IPS DF 4.7 (cell line): ENCODE measurements at regions not wholly inside any gene's neighbourhood (a gene's known extent, or its start where the extent isn't known, plus 50 kb on each side); places are given as distances from the start of the nearest gene placed in this dataset.

Experiments
- DNase-seq: peaks from one replicate; pipeline ENCODE4 v3.0.0-alpha.2; 2013; ENCODE audit warnings: low spot score; ENCODE audit errors: extremely low read depth

DNA sequence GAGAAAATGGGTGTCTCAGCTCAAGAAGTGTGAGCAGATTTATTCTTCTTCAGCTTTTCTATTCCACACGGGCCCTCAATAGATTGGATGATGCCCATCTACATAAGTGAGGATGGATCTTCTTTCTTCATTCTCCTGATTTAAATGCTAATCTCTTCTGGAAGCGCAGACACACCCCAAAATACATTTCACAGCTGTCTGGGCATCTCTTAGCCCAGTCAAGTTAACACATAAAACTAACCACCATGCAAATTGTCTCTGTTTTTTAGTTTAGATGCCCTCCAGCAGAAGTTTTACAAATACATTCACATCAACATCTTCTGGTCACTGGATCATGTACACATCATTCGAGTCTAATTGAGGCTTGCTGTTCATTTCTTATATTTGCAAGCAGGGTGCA lies 249.0 kb upstream of the VCX3A start:
- no peak for DNase-seq

DNA sequence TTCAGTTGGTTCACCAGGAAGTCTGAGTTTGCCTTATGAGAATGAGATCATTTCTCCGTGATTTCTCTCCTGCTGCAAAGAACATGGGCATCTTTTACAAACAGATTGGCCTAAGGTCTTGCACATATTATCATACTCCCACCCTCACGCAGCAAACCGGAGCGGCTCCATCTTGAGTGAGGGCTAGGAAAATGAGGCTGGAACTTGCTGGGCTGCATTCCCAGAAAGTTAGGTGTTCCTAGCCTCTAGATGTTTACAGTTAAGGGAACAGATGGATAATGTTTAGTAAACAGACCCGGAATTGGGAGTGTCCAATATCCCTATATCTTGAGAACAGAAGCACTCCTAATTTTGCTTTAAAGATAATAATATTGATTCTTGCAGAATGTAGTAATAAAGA lies 247.9 kb upstream of the VCX3A start:
- DNase-seq, result no peak

DNA sequence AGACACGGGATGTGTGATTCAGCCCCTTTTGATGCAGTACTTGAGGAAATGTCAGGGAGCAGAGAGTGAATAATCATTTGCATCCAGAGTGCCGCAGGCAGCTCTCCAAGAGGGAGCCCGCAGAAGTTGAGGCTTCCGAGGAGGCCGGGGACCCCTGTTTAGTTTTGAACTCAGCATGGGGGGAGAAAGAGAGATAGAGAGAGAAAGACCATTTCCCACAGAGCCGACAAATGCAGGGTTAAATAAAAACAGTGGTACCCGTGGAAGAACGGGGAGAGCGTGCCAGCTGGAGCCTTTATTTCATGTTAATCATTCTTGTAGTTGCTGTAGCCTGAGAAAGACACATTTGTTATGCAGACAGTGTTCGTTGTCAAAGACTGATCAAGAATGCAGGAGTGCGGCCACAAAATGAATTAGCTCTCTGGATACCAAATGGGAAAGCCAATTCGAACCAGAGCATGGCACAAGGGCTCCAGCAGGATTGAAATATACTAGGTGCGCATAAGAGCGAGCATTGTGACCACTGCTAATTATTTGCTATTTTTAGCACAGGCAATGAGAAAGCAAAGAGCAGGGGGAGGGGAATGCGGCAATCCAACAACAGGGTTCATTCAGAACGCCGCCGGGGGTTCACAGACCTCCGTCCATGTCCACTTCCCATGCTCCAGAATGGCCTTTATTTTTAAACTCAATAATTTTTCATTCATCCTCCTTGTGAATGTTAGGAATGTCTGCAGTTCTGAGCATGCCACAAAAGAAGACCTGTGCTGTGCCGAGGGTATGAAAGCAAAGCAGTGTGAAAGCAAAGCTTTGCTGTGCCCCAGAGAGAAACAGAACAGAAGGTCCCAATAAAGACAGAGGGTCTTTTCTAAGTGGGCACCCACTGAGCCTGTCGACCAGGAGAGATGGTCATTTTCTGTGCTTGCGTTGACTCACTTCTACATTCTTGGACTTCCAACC lies 243.9 kb upstream of the VCX3A start:
- DNase-seq, result no peak

DNA sequence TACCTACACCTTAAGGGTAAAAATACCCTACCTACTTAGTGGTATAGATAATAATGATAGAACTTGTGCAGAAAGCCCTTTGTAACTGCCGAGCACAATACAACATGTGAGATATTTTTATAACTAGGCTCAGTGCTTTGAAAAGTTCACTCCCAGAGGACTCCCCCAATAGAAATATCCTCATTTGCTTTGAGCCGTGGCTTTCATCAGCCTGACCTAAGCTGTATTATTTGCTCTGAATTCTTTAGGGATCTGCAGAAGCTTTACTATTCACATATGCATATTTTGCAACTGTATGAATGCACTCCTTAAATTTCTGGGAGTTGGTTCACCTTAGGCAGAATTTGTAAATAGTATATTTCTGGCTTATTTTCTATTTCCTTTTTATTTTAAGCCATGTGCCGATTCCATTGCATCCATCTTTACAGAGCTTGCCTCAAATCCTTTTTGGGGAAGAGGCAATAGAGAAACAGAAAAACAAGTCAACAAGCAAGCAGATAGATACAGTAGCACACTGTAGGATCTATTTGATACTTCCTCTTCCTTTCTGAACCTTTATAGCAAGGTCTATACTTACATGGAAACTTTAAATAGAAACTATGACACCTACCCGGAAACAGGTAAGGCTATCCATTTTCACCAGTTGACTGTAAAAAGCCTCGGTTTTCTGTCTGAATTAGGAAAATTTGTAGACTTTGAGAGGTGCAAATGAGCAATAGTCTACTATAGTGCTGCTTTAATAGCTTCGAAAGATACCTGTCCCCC lies 242.5 kb upstream of the VCX3A start:
- DNase-seq, result no peak

DNA sequence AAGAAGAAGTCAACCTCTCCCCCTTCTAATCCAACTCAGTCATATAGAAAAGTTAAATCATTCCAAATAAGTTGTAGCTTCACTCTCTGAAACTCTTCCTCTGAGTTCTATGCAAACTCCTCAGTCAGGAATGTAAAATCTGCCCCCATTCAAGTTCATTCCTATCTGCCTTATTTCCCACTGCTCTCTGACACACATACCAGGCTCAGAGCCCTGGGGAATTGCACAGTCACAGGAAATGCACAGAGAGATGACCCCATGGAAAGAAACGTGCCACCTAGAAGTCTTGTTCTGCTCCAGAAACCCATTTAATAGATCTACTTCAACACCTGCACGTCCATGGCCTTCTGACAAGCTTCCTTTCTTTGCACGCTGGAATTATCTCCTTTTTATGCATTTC lies 236.0 kb upstream of the VCX3A start:
- no peak for DNase-seq

DNA sequence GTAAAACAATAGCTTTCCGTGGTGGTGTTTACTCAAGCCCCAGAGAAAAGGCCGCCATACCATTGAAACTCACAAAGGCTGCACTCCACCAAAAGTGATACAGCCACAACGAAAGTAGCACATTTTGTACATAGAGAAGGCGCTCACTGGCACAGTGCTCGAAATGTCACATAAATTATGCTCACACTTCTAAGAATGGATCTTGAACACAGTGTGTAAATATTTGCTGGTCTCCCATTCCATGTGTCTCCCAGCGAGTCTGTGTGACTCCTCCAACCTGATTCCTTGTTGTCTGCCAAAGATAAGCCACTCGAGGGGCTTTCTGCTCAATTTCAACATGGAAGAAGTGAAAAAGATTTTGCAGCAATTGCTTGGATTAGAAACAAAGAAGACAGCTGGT lies 234.0 kb upstream of the VCX3A start:
- DNase-seq, result no peak

DNA sequence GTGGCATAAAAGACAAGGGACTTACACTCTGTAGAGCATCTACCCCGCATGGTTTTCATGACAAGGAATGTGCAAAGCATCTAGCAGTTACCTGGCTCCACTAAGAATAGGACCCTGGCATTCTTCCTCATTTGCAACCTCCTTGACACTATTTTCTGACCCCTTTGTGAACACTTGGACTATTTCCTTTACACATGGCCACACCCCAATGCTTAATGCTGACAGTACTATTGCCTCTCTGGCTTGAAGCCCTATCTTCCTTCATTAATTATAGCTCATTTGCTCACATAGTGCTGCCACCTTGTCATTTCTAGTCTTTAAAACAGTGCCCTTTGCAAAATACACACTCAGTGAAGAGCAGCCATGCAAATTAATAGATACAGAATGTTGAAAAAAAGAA lies 226.3 kb upstream of the VCX3A start:
- no peak for DNase-seq

DNA sequence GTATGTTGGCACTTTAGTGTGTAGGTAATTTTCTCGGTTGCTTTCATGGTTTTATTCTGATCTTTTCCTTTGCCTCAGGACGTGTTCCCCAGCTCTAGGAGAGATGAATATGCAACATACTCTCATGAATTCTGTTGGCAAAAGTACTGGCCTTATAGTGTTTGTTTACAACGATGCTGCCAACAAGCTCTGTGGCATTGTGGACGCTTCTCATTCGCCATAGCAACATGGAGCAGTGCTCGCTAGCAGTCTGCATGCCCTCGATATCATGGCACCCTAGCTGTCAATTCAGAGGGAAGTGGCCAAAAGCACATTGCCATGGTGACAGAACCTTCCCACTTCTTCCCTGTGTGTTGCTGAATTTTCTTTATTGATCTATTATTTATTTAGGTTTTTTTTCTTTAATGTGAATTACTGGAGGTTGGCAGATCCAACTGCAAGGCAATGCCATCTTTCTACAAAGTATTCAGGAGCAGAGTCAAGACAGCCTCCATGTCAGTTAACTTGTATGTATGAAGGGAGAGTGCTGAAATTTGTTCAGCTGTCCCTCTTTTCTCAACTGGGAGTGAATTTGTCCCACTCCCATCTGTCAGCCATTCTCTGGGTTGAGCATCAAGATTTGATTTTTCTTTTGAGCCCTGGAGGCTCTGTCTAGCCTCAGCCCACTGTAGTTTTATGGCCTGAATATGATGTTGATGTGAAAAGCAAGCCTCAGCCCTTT lies 224.9 kb upstream of the VCX3A start:
- DNase-seq, result no peak

DNA sequence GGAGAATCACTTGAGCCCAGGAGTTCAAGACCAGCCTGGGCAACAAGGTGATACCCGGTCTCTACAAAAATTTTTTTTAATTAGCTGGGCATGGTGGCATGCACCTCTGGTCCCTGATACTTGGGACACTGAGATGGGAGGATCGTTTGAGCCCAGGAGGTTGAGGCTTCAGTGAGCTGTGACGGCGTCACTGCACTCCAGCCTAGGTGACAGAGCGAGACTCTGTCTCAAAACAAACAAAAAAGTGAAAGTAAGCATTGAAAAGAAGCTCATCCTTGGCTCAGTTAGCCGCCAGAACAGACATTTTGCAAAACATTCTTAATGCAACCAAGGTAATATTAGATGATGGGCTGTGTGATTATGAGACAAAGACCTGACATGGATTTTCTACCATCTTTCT lies 223.3 kb upstream of the VCX3A start:
- no peak for DNase-seq

DNA sequence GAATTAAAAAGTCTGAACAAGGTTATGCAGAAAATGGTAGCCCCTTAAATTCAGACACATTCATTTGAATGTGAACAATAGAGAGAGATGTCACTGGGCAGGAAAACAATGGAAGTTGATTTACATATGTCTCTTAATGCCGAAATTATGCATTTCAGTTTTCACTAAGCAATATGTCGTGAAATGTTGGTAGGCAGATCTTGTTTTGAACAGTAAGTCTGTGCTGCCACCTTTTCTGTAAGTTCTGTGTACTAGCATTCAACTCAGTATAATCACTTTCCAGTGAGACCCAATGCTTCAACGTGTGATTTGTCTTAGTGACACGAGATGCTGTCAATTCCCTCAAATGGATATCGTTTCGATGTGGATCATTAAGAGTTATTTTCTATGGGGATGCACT lies 222.7 kb upstream of the VCX3A start:
- no peak for DNase-seq

DNA sequence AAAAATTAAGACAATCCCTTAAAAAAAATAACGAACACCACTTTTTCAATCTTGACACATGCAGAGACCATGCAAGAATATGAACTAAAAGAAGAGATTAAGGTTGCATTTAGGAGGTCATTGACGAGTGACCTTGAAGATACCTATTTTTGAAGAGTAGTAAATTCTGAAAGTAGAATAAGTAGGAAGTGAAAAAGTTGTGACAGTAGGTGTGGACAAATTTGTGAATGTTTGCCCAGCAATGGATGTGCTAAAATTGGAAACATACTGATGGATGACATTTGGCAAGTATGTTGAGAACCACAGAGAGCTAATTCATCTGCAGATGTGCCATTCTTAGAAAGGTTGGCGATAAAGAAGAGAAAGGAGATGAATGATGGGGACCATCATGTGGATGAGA lies 213.7 kb upstream of the VCX3A start:
- no peak for DNase-seq

DNA sequence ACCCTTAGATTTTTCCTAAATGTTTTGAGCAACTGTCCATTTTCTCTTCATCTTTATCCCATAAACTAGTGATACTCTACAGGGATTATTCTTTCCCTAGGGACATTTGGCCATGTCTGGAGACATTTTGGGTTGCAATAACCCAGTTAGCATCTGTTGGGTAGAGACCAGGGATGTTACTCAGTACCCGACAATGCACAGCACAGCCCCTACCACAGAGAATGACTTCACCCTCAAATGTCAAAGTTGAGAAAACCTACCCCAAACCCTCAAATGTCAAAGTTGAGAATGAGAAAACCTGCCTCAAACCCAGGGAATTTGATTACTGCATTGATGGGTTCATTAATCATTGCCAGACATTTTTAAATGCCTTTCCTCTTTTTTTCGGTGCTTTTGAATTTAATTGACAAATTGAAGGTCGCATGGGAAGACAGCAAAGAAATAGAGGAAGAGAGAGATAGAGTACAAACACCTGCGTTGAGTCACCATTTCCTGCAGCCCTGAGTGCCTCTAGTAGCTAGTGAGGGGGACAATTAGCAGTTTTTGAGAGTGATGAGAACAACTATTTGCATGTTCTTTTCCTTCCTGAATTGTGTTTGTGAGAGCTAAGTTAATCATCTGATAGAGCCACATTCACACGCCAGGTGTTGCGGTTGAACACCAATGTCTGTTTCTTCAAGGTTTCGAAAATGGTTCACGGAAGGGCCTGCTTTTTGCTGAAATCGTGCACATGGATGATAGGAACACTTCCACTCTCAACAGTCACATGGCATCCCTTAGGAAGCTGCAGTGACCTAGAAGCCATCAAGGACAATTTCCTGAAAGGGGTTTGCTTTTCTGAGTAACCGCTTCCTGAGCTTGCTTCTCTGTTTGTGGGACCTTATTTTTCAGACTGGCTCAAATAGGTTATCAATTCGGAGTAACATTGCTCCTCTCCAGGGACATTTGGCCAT lies 203.9 kb upstream of the VCX3A start:
- no peak for DNase-seq

DNA sequence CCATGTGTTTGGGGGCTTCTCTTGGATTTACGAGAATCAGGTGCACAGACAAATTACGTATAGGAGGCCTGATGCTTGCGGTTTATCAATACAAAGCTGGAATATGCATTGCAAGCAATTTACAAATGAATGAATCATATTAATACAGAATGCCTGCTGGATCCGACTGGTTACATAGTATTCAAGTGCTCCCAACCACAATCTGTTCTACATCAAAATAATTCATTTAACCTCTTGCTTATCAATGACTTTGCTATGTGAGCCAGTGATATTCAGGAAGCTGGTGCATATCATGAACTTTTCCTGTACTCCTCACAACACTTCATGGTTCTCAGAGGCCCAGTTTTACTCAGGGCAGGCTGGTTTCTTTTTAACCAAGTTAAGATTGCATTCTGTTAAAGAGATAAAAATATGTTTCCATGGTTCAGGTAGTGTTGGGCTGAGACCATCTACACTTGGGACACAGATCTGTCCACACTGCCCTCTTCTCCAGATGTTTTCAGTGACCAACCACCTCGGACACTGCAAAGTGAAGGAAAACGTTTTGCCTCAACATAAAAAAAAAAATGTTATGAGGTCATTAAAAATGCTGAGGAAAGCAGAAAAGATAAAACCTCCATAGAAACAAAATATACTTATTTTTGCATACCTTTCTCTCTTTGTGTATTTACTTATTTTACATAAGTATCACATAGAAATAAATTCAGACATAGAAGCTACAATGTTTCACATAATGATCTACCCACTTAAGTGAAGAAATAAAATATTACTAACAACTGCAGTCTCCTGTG lies 200.1 kb upstream of the VCX3A start:
- no peak for DNase-seq

DNA sequence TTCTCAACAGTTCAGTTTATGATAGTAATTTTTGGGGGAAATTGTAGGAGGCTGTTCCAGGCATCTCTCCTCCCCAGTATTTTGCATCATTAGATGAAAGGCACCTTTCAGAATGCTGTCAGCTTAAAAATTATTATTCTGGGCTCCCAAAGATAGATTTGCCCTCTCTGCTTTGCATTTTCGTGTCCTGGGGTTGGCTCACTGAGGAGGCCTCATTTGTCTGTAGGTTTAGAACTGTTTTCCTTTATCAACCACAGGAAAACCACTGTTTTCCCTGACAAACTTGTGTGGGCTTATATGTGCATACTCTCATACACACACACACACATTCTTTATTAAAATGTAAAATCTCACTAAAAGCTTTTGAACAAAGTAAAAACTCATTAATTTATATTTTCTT lies 197.2 kb upstream of the VCX3A start:
- DNase-seq, result no peak

DNA sequence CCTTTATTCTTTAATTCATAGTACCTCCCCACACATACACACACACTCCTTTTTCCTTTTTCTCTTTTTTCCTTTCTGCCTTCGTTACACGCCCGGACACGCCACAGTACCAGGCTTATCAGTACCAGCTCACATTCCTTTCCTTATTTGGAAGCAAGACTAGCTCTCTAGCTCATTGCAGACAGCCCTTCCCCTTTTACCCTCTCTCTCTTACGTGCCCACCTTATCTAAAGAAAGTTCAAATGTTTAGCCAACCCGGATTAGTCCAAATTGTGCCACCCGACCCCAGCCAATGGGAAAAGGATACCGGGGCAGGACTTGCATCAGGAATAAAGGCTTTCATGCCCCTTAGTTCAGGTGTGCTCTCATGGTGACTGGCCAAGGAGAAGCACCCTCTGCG lies 194.7 kb upstream of the VCX3A start:
- no peak for DNase-seq

DNA sequence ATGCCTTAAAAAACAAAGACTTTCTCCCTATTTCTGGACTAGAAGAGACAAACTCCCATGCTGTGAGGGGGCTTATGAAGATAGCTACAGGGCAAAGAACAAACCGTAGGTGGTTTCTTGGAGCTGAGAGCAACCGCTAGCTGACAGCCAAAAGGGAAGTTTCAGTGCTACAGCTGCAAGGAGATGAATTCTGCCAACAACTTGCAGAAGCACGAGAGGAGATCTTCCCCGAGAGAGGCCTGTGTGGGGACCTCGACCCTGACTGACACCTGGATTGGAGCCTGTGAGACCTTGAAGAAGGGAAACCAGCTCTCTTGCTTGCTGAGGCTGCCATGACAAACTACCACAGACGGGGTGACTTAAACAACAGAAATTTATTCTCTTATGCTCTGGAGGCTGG lies 183.8 kb upstream of the VCX3A start:
- no peak for DNase-seq

DNA sequence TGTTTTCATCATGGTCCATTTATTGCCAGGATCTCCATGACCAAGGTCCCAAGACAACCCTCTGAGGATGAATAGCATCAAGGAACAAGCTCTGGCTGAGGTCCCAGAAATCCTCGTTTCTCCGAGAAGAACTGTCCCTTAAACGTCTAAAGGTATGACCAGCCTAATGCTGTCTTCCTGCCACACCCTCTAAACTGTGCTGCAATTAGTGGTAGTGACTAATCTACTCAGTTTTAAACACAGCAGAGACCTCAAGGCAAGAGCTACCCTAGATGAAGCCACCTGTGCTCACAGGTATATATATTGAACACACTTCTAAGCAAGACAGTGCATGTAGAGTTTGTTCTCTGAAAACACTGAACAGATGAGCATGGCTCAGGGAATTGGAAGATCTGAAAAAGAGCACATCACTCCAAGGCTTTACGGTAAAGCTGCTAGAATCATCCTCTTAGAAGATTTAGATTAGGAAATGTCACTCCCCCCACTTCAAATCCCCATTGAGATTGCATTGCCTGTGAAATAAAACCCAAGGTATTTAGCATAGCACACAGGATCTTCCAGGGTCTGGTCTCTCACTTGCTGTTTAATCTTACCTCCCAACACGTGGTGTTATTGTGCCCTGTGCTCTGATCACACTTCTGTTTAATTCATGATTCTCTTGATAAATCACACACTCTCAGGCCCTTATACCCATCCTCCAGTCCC lies 173.9 kb upstream of the VCX3A start:
- no peak for DNase-seq

DNA sequence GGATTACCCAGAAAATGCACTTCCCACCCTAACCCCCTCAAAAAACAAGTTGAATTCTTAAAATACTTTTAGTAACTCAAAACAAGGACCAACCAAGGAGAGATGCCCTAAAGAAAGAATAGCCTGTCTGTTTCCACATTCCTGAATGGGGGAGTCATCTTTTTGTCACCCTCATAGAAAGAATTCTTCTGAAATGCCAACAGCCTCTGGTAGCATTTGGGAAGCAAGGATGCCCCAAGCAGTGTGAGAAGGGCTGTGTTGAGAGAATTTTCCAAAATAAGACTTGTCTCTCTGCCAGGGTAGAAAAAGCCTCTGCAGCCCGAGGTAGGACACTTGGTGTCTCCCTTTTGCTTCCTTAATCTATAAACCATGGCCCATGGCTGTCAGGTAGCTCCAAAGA lies 173.1 kb upstream of the VCX3A start:
- DNase-seq, result no peak

DNA sequence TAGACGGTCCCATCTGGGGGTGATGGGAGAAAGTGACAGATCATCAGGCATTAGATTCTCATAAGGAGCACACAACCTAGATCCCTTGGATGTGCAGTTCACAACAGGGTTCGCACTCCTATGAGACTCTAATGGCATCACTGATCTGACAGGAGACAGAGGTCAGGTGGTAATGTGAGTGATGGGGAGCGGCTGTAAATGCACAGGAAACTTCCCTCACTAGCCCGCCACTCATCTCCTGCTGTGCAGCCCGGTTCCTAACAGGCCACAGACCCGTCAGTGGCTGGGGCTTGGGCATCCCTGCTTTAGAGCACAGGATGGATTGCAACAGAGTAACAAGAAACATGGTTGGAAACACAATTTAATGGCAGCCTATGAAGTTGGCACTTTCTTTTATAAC lies 172.6 kb upstream of the VCX3A start:
- no peak for DNase-seq

DNA sequence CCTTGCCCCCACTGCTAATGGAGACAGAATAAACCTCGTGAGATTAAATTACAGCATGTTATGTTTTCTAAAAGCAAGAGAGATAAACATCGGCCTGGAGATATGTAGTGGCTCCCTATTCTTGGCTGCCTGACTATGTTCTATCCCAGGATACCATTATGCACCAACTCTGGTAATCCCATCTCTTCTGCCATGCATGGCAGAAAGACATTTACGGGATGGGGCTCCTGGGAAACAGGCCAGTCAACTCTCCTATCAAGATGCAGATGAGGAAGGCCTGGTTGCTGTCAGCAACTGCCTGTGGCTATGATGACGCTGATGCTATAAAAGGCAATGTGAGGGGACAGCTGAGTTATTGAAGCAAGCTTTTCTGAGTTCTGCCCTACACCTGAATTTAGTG lies 166.2 kb upstream of the VCX3A start:
- no peak for DNase-seq
